AG04450 (cell line): ENCODE measurements at regions not wholly inside any gene's neighbourhood (a gene's known extent, or its start where the extent isn't known, plus 50 kb on each side); places are given as distances from the start of the nearest gene placed in this dataset.
A peak's percentile ranks its signal among the peaks of the same experiment; 100 is the strongest.
"Not testable (repeated sequence)": the region's sequence is repeated elsewhere in the genome, so short reads cannot be mapped to it uniquely, and the experiment has no call there.

Source experiments
- CTCF ChIA-PET: fragments of 300-600, 350-600 bp; formaldehyde crosslinking; extraction: SDS; loops from one replicate; lab custom pipeline; 2022; ENCODE audit warnings: antibody characterized with exemption, inconsistent platforms; lab: Charles Lee
- POLR2A ChIA-PET: fragments of 350-600 bp; formaldehyde crosslinking; extraction: SDS; loops from one replicate; lab custom pipeline; 2021; ENCODE audit warnings: antibody characterized with exemption, inconsistent platforms; lab: Yijun Ruan, JAX
- DNase-seq: peaks from one replicate; pipeline ENCODE4 v3.0.0-alpha.2; 2011; ENCODE audit warnings: low read depth, low spot score
- H3K27ac ChIP-seq: one replicate; pipeline ENCODE4 v1.5.1; 2012; ENCODE audit warnings: low read depth, low read length, control low read depth
- H3K27me3 ChIP-seq: one replicate; pipeline ENCODE4 v1.6.0; 2012; ENCODE audit warnings: low read length; ENCODE audit not compliant: control insufficient read depth, insufficient read depth
- H3K4me3 ChIP-seq: 2 replicates; pipeline ENCODE4 v1.5.1; 2011; ENCODE audit warnings: mild to moderate bottlenecking, low read depth, low read length, control low read depth
- H3K9me3 ChIP-seq: 2 replicates; pipeline ENCODE4 v1.5.1; 2012; ENCODE audit warnings: low read length; ENCODE audit not compliant: control insufficient read depth, insufficient read depth
- CTCF ChIP-seq: IDR thresholded peaks from 2 replicates; pipeline ENCODE4 v1.5.1; 2011; ENCODE audit warnings: low read depth, low read length, control low read depth, inconsistent platforms

GRCh38 chr17:83203472-83204221 is 124.2 kb downstream of the METRNL start:
- Histone ChIP-seq H3K27me3 (peaks cover 2% of the 10 kb centered on the region), H3K4me3 (no peak overlapping the region), H3K27ac (peak overlapping the region; percentile 65), H3K9me3 (peaks cover 10% of the 10 kb centered on the region)
- ChIA-PET POLR2A (interaction anchor here (1.2 kb wide), 1 partner anchor 14 kb away, joined by 3 read pairs; no protein-coding TSS in a partner anchor), CTCF (no interaction called here)
- no peak for TF ChIP-seq CTCF
- DNase-seq, result no peak

- Histone ChIP-seq H3K27me3 (peaks cover 2% of the 10 kb centered on the region), H3K4me3 (no peak overlapping the region), H3K9me3 (peaks cover 10% of the 10 kb centered on the region), H3K27ac (no peak overlapping the region)
- no peak for DNase-seq
- ChIA-PET CTCF (no interaction called here), POLR2A (no interaction called here)
- no peak for TF ChIP-seq CTCF
These were observed 124.9 kb downstream of the METRNL start for GRCh38 chr17:83204230-83204725.

GRCh38 chr17:83204736-83205386 is 125.5 kb downstream of the METRNL start:
- CTCF ChIA-PET, POLR2A ChIA-PET, H3K4me3 ChIP-seq, H3K27ac ChIP-seq, DNase-seq, H3K27me3 ChIP-seq: not testable (repeated sequence)
- peaks cover 10% of the 10 kb centered on the region for H3K9me3 ChIP-seq

GRCh38 chr17:83205387-83206035 is 126.1 kb downstream of the METRNL start:
- H3K27me3 ChIP-seq, DNase-seq, POLR2A ChIA-PET, H3K27ac ChIP-seq, CTCF ChIA-PET, H3K4me3 ChIP-seq: not testable (repeated sequence)
- H3K9me3 ChIP-seq, result peaks cover 10% of the 10 kb centered on the region

- POLR2A ChIA-PET, DNase-seq, CTCF ChIA-PET, H3K4me3 ChIP-seq, H3K27ac ChIP-seq, H3K27me3 ChIP-seq: not testable (repeated sequence)
- peaks cover 10% of the 10 kb centered on the region for H3K9me3 ChIP-seq
These were observed 126.6 kb downstream of the METRNL start for GRCh38 chr17:83206036-83206394.

GRCh38 chr17:83206819-83207588 is 127.6 kb downstream of the METRNL start:
- H3K9me3 ChIP-seq, result peaks cover 10% of the 10 kb centered on the region
- H3K27ac ChIP-seq, CTCF ChIA-PET, H3K4me3 ChIP-seq, DNase-seq, POLR2A ChIA-PET, H3K27me3 ChIP-seq: not testable (repeated sequence)

GRCh38 chr17:83247001-83247400 is 167.6 kb downstream of the METRNL start:
- H3K4me3 ChIP-seq, DNase-seq, H3K27ac ChIP-seq, H3K9me3 ChIP-seq, CTCF ChIA-PET, H3K27me3 ChIP-seq, POLR2A ChIA-PET: not testable (repeated sequence)
